ELR (cell line): ENCODE measurements at regions not wholly inside any gene's neighbourhood (a gene's known extent, or its start where the extent isn't known, plus 50 kb on each side); places are given as distances from the start of the nearest gene placed in this dataset.
"Not testable (repeated sequence)": the region's sequence is repeated elsewhere in the genome, so short reads cannot be mapped to it uniquely, and the experiment has no call there.

Experiments used
- DNase-seq: peaks from one replicate; pipeline ENCODE4 v3.0.0-alpha.2; 2015; ENCODE audit warnings: low read depth

DNA sequence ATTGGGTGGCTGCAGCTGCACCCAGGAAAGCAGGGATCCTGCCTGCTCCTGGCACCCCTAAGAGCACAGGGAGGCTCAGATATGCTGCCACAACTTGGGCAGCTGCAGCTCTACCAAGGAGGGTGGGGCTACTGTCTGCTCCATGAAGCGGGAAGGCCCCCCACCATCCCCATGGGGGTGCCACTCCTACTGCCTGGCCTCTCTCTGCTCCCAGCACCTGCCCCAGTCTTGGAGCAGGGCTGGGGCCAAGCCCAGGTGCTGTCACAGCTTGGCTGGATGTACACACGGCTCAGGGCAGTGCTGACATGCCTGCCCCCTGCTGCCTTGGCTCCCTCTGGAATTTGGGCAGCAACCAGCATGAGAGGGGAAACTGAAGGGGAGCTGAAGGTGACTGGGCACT lies 214.7 kb upstream of the PLPPR1 start:
- no peak for DNase-seq

DNA sequence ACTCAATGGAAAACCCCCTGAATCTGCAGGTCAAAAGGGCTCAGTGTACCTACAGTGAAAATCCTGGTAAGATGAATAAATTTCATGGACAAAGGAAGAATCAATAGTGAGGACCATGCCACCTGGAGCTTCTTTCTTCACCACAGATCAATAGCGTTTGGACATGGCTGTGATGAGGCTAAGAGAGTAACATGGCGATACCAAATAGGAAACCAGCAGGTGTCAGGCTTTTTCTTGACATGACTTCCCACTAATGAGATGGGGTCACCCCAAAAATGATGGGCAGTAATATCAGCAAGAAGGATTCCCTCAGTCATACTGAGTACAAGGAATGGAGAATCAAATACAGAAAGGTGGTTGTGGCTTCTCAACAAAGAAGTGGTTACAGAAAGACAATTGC lies 208.5 kb upstream of the PLPPR1 start:
- no peak for DNase-seq

DNA sequence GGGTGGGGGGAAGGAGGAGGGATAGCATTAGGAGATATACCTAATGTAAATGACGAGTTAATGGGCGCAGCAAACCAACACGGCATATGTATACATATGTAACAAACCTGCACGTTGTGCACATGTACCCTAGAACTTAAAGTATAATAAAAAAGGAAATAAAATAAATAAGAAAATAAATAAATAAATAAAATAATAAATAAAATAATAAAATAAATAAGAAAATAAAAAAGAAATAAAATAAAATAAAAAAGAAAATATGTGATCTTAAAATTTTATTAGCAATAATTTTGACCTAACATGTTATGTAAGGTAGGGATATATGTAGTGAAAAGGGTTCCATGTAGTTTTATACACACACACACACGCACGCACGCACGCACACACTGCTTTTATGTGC lies 195.5 kb upstream of the PLPPR1 start:
- not testable (repeated sequence) for DNase-seq

DNA sequence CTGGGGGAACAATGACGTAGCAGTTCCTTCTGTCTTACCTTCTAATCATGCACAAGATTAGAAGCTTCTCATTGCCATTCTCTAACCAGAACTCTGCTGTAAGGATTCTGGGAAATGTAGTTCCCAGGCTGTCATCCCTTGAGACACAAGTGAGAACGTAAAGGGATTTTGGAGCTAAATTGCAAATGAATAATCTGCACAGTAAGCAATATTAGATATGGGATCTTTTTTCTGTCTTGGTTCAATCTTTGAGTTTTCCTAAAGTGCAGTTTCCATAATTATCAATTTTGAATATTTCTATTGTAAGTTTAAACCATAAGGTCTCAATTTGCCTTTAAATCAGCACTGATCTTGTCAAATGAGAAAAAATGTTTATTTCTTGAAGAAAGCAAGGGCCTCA lies 189.7 kb upstream of the PLPPR1 start:
- no peak for DNase-seq

DNA sequence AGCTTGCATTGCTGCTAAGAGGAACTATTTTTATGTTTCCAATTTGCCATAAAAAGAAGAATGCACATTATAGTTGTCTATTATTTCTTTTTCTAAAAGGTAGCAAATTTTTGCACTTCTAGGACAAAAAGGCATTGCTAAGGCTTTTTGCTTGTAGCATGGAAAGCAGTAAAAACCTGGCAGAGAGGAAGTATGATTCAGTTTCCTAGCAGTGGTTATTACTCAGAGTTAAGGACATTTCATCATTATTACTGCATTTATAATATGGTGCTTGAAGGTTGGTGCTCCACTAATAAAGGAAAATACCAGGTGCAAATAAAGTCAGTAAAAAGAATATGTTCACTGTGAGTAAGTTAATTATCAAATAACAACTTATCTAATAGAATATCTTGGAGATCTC lies 179.8 kb upstream of the PLPPR1 start:
- peak; percentile 30 for DNase-seq

DNA sequence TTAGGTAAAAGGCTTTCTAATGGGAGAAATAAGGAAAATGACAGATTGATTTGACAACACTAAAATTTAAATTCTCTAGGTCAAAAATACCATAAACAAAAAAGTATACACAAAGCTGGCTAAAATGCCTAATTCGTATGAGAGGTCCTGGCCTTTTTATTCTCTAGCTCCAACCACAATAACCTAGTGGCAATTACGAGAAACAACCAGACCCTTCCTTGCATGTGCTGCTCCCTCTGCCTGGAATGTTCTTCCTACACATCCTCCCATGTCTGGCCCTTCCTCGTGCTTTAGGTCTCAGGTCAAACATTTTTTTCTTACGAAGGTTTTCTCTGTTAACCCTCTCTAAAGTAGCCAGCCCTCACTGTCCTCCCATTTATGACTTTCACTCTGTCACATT lies 176.4 kb upstream of the PLPPR1 start:
- peak; percentile 5 for DNase-seq

DNA sequence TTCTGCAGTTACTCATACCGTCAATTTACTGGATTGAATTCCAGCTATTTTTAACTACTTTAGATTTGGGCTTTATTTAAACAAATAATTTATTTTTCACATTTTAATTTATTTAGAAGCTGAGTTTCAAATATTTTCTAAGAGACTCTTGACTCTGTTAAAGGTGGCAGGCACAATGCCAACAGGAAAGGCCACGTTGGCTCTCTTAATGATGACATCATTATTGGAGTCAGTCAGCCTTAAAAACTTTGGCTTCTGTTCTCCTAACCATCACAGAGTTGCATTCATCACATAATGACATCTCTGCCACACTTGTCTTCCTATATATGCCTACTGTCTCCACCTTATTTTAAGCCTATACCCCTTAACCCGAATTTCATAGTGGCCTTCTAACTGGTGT lies 172.3 kb upstream of the PLPPR1 start:
- DNase-seq, result no peak

DNA sequence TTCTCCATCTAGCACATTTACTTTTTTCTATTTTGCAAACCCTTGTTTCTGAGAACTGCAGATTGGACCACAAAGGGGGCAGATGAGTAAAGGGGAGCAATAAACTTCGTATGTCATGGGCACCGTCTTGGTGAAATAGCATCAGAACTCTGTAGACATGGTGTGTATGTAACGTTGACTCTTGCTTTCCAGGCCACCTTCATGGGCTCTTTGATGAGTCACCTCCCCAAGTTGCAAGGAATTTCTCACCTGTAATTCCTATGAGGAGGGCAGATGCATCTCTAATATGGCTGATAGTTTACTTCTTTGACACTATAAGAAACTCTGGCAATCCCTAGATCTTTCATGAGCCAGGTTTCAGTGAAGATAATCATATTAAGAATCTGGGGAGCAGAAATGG lies 163.4 kb upstream of the PLPPR1 start:
- DNase-seq, result no peak

DNA sequence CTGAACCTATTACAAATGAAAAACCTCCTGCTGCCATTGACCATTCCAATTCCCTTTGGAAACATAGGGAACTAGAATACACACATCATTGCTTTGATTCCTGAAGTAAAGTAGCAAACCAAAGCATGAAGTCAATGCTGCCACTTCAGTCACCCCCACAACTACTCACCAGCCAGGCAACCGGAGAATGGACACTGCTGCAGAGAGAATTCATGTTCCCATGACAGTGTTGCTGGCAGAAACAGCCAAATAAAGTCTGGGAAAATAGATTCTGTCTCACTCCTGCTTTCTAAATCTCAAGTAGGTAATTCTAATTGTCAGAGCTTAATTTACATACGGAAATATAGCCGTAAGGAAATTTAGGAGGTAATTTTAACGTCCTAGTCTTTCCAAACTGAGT lies 162.9 kb upstream of the PLPPR1 start:
- DNase-seq, result no peak

DNA sequence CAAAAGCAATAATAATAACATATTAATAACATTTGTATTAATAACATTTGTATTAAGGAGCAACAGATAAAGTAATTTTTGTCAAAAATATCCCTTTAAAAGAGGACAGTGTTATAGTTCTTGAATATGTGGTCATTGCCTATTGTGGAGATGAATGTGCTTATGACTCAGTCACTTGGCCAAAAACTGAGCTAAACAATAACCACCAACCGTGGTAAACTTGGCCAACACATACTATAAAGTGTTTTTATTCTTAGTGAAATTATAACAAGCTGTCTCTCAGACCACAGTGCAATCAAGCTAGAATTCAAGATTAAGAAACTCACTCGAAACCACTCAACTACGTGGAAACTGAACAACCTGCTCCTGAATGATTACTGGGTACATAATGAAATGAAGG lies 159.2 kb upstream of the PLPPR1 start:
- no peak for DNase-seq

DNA sequence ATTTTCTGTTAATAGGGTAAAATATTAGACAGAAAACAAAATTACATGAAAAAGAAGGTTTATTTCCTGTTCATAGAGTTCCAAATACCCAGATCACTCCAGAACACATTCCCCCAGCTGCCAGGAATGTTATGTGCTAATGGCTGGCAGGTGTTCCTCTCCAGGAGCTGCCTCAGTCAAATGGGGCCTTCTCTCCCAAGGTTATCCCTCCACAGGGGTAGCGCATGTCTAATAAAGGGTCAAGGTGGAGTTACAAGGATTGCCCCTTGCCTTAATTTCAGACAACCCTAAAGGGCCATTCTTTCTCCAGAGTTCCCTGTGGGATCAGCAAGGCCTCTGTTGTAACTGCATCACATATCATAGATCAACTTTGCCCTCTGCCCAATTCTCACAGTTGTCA lies 148.6 kb upstream of the PLPPR1 start:
- no peak for DNase-seq

DNA sequence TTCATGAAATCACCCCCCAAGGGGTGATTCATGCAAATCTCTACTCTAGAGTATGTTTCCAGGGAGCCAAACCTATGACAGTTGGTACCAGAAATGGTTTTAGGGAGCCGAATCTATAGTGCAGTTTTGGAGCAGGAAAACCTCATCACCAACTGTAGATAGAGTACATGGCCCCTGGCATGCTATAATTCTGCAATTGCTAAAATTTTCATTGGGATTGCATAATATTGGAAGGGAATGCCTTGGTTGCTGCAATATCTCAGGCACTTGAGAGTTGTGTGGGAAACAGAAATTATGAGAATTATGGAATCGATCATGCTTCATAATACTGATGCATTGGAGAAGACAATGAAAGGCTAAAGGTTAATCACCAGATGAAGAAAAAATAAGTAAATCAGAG lies 148.2 kb upstream of the PLPPR1 start:
- no peak for DNase-seq

DNA sequence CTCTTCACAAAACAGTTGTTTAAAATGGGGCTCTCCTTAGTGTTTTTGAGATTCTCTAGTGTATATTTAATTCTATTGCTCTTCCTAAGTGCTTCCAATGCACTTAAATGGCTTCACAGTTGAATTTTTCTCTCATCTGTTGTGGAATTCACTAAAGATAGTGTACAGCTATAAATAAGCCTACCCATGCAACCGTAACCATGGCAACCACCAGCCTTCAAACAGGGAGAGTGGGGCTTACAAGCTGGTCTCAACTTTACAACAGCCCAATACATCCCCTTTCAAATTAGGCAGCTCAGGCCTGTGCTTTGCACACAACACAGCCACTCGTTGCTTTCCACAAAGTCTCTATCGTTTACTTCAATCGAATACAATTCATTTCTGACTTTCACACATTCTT lies 144.0 kb upstream of the PLPPR1 start:
- DNase-seq, result no peak

DNA sequence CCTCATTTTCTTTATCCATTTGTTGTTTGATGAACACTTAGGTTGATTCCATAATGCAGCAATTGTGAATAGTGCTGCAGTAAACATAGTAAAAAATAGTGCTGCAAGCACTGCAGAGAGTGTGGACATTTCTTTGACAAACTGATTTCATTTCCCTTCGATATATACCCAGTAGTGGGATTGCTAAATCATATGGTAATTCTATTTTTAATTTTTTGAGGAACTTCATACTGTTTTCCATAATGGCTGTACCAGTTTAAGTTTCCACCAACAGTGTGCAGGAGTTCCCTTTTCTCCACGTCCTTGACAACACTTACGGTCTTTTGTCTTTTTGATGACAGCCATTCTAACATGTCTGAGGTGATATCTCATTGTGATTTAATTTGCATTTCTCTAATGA lies 138.2 kb upstream of the PLPPR1 start:
- no peak for DNase-seq

DNA sequence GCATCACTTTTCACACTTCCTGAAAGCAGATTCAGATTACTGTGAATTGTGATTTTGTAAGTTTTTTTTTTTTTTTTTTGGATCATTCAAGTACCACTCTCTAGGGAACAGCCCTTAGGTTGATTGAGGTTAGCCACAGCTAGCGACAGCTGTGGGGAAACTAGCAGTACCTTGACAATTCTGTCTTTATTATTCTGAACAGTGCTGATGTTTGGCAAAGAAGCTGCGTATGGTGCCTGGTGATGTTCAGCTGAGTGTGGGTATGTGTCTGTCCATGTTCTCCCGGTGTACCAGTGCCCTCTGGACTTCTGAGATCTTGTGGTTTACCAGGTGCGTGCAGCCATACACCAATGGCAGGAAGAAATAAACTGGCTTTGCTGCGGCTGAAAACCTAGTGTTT lies 117.3 kb upstream of the PLPPR1 start:
- no peak for DNase-seq

DNA sequence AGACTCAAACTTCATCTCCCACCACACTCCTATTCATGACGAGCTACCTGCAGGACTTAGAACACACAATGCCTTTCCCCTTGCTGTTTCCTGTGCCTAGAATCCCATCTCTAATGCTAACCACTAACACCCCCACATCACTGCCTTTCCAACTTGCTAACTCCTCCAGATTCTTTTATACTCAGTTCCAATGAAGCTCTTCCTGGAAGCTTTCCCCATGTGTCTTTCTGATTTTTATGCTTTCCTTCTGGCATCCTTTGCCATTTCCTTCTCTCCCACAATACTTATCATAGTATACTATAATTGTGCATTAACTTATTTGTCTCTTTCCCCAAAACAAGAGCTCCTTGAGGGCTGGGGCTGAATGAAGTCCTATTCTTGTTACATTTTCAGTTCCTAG lies 115.3 kb upstream of the PLPPR1 start:
- no peak for DNase-seq

DNA sequence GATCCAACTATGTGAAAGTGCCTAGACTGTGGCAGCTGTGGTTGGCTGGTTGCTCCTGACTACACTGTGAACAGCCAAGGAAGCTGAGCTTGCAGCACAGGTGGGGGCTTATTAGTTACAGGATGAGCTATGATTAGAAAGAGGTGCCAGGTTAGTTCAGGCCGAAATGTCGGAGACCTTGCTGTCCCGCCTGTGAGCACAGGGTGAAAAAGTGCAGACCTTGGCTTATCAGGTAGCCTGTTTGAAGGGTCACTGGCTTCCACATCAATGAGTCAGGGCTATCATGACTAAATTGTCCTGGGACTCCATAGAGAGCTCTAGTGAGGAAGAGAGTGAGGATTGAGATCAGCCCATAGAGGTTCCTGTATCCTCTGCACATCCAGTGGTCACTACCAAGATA lies 114.3 kb upstream of the PLPPR1 start:
- DNase-seq, result no peak

DNA sequence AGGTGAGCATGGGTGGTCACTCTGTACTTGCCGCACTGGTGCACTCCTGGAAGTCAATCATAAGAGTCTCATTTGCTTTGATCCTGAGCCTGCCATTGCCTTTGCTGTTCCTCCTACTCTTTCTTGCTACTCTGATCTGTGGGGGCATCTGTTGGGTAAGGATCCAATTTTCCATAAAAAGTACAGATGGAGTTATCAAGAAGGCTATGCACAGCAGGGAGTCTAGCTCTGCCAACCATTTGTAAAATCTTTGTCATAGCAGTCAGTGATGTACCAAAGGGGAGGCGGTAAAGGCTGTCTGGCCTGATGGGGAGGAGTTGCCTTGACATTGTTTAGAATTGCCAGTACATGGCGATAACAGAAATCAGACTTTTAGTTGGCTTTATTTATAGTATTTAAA lies 109.0 kb upstream of the PLPPR1 start:
- DNase-seq, result no peak

DNA sequence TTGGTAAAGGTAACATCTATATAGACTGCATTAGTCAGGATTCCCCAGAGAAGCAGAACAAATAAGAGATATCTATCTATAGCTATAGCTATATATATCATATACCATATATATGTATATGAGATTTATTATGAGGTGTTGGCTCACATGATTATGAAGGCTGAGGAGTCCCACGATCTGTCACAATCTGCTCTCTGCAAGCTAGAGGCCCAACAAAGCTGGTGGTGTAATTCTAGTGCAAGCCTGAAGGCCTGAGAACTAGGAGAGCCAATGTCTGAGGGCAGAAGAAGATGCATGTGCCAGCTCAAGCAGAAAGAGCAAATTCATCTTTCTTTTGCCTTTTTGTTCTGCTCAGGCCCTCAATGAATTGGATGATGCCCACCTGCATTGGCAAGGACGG lies 102.2 kb upstream of the PLPPR1 start:
- DNase-seq, result no peak

DNA sequence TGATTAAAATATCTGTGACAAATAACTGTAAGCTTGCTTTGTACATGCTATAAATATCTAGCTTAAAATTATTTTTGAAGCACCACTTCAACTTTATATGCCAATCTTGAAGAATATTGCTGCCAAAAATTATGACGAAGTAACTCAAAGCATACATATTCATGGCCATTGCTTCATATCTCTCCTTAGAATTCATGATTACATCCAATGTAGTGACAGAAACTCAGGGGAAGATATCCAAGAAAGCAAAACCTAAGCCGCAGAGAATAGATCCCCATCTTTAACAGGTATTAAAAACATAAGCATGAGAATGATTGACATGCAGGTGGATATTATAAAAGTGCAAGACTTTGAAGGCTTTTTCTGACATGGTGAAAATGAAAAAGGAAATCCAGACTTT lies 100.8 kb upstream of the PLPPR1 start:
- no peak for DNase-seq

DNA sequence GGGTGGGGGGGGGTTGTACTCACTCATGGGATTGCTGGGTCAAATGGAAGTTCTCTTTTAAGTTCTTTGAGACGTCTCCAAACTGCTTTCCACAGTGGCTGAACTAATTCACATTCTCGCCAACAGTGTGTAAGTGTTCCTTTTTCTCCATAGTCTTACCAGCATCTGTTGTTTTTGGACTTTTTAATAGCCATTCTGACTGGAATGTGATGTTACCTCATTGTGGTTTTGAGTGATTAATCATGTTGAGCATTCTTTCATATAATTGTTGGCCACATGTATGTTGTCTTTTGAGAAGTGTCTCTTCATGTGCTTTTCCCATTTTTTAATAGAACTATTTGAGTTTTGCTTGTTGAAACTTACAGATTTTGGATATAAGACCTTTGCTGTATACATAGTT lies 94.9 kb upstream of the PLPPR1 start:
- peak; percentile 26 for DNase-seq

DNA sequence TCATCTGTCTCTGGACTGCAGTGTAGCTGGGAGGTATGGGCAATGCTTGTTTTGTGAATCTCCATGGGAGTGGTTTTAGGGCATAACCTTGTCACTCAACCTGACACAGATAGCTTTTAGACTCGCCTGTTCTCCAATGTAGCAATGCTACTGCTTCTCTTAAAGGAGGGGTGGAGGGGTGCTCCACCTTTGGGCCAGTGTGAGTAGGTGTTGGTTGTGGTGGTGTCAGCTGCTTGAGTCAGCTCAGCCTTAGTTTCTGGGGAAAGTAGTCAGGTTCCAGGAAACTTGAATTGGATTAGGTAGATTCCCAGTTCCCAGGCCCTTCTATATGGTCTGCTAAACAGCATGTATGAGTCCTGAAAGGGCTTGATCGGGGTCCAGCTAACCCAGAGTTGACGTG lies 91.1 kb upstream of the PLPPR1 start:
- DNase-seq, result no peak

DNA sequence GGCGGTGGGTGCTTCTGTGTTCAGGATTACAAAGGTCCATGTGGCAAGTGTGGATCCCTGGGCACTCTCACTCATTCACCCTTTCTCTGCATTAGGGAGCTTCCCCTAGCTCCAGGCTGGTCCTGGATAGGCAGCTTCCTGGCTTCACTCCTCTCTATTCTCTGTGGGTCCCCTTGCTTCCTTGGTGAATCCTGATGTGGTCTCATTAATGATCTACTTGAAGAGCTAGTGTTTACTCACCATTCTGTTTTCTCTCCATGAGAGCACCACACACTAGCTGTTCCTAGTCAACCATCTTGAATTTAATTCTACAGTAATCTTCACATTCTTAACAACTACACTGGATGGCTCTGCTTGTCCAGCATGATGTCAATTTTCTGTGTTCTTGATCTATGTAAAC lies 90.0 kb upstream of the PLPPR1 start:
- DNase-seq, result no peak

DNA sequence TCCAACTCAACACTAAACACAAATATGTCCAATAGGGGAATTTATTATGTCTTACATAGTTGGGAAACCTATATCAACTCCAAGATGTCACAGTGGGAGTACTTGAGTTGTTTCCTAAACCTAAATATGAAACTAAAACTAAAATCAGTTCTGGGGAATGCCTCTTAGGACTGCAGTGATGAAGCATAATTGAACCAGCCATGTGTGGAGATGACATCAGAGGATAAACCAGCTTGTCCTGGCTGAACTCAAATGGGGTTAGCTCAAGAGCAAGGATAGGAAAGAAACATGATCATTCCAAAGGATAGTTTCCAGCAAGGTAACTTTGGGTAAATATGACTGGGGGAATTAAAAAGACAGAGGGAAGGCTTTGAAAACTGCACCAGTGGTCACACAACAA lies 88.9 kb upstream of the PLPPR1 start:
- DNase-seq, result no peak

DNA sequence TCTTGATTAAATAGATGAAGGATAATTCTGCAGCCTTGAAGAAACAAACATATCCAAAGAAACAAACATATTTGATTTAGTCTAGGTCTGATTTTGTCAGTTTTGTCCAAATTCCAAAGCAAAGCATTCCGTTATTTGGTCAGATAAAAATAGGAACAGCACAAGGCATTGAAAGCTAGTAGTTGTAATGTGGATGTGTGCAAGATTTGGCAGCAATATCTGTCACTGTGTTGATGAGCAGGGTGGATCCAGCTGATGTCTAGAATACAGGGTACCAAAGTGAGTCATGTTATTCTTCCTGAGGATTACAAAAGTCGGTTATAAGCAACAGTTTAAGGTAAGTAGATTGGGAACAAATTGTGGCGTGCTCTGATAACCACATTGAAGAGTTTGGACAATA lies 69.3 kb upstream of the PLPPR1 start:
- DNase-seq, result no peak
